ENCODE measurements at regions not wholly inside any gene's neighbourhood (a gene's known extent, or its start where the extent isn't known, plus 50 kb on each side); places are given as distances from the start of the nearest gene placed in this dataset.

GRCh38 chr3:690770-691169 lies 402.1 kb upstream of the CNTN6 start:
- TF ChIP-seq POLR2A (IDR thresholded peaks at IDR 0.05) (no peak), CTCF (IDR thresholded peaks at IDR 0.05) (no peak)
